Smooth muscle cell (in vitro differentiated cells): ENCODE measurements at regions not wholly inside any gene's neighbourhood (a gene's known extent, or its start where the extent isn't known, plus 50 kb on each side); places are given as distances from the start of the nearest gene placed in this dataset.

ENCODE experiments used
- DNase-seq: peaks from one replicate; lab custom pipeline; 2025; ENCODE audit not compliant: unreplicated experiment; lab: John Stamatoyannopoulos, UW
- H2AFZ ChIP-seq: fragments of 200-600 bp; sonication (generic); 2 replicates; pipeline ENCODE4 v1.6.0; 2016; ENCODE audit warnings: antibody characterized with exemption, low read depth, mild to moderate bottlenecking
- H3F3A ChIP-seq: fragments of 200-600 bp; sonication (generic); 2 replicates; pipeline ENCODE4 v1.6.0; 2017; ENCODE audit warnings: antibody characterized with exemption, low read depth
- H3K27ac ChIP-seq: fragments of 200-600 bp; sonication (generic); 2 replicates; pipeline ENCODE4 v1.5.1; 2016; ENCODE audit warnings: low read depth, mild to moderate bottlenecking
- H3K27me3 ChIP-seq: fragments of 200-600 bp; sonication (generic); 2 replicates; pipeline ENCODE4 v1.6.1; 2016; ENCODE audit warnings: low read depth, mild to moderate bottlenecking
- H3K36me3 ChIP-seq: fragments of 200-600 bp; sonication (generic); 2 replicates; pipeline ENCODE4 v1.5.1; 2016; ENCODE audit warnings: low read depth
- H3K4me1 ChIP-seq: fragments of 200-600 bp; sonication (generic); 2 replicates; pipeline ENCODE4 v1.5.1; 2016; ENCODE audit warnings: low read depth
- H3K4me2 ChIP-seq: fragments of 200-600 bp; sonication (generic); 2 replicates; pipeline ENCODE4 v1.6.0; 2016; ENCODE audit warnings: mild to moderate bottlenecking
- H3K4me3 ChIP-seq: fragments of 200-600 bp; sonication (generic); 2 replicates; pipeline ENCODE4 v1.5.1; 2016; ENCODE audit warnings: mild to moderate bottlenecking
- H3K79me2 ChIP-seq: fragments of 200-600 bp; sonication (generic); 2 replicates; pipeline ENCODE4 v1.6.0; 2016; ENCODE audit warnings: low read depth, mild to moderate bottlenecking
- H3K9ac ChIP-seq: fragments of 200-600 bp; sonication (generic); 2 replicates; pipeline ENCODE4 v1.6.0; 2016; ENCODE audit warnings: low read depth
- H3K9me3 ChIP-seq: fragments of 200-600 bp; sonication (generic); replicated peaks from 2 replicates; pipeline ENCODE4 v1.5.1; 2016; ENCODE audit warnings: low read depth
- H4K20me1 ChIP-seq: fragments of 200-600 bp; sonication (generic); 2 replicates; pipeline ENCODE4 v1.6.0; 2016; ENCODE audit warnings: low read depth
- WGBS: methylation state at CpG from one replicate; pipeline ENCODE4 v1.1.7; 2016; ENCODE audit warnings: low lambda C conversion rate; 5-methylcytosine and 5-hydroxymethylcytosine counted together
- TF ChIP-seq, protein P1 (sequence below): fragments of 200-600 bp; sonication (generic); IDR thresholded peaks from 2 replicates; pipeline ENCODE4 v1.5.1; 2017; ENCODE audit warnings: borderline replicate concordance, mild to moderate bottlenecking, antibody characterized with exemption; ENCODE audit not compliant: insufficient read depth, poor library complexity, severe bottlenecking

DNA sequence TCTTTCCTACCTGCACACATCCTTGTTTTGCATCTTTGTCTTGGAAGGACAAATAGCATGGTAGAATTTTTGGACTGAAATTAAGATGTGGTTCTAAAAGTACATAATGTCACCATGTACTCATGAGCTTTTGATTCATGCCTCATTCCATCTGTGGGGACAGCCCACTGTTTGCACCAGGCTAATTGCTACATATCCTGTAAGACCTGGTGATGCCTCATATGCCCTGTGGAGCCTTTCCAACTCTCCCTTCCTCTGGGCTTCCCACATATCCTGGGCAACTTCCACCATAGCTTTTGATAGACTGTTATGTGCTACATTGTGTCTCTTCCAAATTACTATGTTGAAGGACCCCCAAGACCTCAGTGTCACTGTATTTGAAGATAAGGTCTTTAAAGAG, 213.6 kb upstream of the PREP start:
- DNase-seq = no peak
- Histone ChIP-seq H3K36me3 (no peaks in the 10 kb centered on the region), H3K4me1 (no peaks in the 10 kb centered on the region), H4K20me1 (no peaks in the 10 kb centered on the region), H3K27me3 (no peaks in the 10 kb centered on the region), H3K4me3 (no peak overlapping the region), H3K4me2 (no peak overlapping the region), H2AFZ (no peak overlapping the region), H3K27ac (no peak overlapping the region), H3K9ac (no peak overlapping the region), H3F3A (no peaks in the 10 kb centered on the region), H3K79me2 (no peaks in the 10 kb centered on the region), H3K9me3 (no peaks in the 10 kb centered on the region)
- TF ChIP-seq, protein P1, sequence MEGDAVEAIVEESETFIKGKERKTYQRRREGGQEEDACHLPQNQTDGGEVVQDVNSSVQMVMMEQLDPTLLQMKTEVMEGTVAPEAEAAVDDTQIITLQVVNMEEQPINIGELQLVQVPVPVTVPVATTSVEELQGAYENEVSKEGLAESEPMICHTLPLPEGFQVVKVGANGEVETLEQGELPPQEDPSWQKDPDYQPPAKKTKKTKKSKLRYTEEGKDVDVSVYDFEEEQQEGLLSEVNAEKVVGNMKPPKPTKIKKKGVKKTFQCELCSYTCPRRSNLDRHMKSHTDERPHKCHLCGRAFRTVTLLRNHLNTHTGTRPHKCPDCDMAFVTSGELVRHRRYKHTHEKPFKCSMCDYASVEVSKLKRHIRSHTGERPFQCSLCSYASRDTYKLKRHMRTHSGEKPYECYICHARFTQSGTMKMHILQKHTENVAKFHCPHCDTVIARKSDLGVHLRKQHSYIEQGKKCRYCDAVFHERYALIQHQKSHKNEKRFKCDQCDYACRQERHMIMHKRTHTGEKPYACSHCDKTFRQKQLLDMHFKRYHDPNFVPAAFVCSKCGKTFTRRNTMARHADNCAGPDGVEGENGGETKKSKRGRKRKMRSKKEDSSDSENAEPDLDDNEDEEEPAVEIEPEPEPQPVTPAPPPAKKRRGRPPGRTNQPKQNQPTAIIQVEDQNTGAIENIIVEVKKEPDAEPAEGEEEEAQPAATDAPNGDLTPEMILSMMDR = no peak

DNA sequence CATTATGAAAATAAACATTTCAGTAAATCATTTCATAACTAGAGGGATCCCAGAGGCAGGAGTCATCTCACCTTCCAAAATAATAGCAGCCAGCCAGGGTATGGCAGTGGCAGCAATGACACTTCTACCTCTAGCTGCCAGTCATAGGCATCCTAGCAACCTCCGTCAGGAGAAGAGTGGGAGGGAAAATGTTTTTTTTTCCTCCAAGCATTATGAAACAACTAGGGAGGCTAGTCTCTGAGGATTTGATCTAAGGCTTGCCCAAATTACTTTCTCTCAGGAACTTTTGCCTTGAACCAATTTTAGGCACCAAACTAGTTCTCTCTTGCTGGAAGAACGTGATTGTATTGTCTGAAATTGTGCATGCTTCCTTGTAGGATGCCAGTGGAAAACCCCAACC, 208.7 kb upstream of the PREP start:
- Histone ChIP-seq H3K27me3 (no peaks in the 10 kb centered on the region), H3K9me3 (no peaks in the 10 kb centered on the region), H4K20me1 (no peaks in the 10 kb centered on the region), H3K4me1 (peaks cover 8% of the 10 kb centered on the region), H3K4me2 (peak overlapping the region; percentile 6), H3K4me3 (no peak overlapping the region), H3K9ac (no peak overlapping the region), H3K79me2 (no peaks in the 10 kb centered on the region), H2AFZ (no peak overlapping the region), H3K27ac (peak overlapping the region; percentile 30), H3K36me3 (no peaks in the 10 kb centered on the region), H3F3A (peaks cover 26% of the 10 kb centered on the region)
- TF ChIP-seq, protein P1 = no peak
- no peak for DNase-seq
- WGBS = 25% methylated on average over 2 of the region's 2 CpGs

DNA sequence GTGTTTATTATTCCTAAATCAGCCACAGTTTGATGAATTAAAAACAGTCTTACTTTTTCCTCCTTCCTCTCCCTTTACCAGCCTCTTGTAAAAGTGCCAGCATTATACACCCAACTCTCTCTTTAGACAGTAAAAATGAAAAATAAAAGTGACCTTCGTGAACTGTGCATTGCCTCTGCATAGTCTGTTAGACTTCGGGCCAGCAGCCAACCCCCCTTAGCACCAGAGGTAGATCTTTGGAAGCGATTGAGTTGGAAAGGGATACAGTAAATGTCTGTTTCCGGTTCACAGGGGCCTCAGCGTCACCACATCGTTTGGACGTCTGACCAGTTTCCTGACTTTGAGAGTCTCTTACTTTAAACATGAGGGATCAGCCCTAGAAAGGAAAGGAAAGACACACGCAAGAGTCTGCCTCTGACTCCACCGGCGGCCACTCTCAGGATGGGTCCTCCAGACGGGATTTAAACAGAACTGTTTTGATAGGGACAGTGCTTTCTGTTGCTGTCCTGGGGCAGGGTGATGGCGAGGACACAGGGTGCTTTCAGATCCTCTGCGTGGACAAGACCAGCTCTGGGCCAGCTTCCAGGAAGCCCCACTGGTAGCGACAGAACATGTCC, 206.6 kb upstream of the PREP start:
- no peak overlapping the region for H3K4me3 ChIP-seq
- H3K4me1 ChIP-seq = peaks cover 12% of the 10 kb centered on the region
- H3K27me3 ChIP-seq = no peaks in the 10 kb centered on the region
- no peaks in the 10 kb centered on the region for H4K20me1 ChIP-seq
- no peaks in the 10 kb centered on the region for H3K9me3 ChIP-seq
- TF ChIP-seq, protein P1 = no peak
- H3K79me2 ChIP-seq = no peaks in the 10 kb centered on the region
- 18% methylated on average over 14 of the region's 14 CpGs for WGBS
- peak overlapping the region; percentile 99 for H3K27ac ChIP-seq
- H2AFZ ChIP-seq = peak overlapping the region; percentile 3
- peak overlapping the region; percentile 87 for H3K9ac ChIP-seq
- DNase-seq = no peak
- peak overlapping the region; percentile 74 for H3K4me2 ChIP-seq
- H3K36me3 ChIP-seq = no peaks in the 10 kb centered on the region
- H3F3A ChIP-seq = peaks cover 26% of the 10 kb centered on the region

DNA sequence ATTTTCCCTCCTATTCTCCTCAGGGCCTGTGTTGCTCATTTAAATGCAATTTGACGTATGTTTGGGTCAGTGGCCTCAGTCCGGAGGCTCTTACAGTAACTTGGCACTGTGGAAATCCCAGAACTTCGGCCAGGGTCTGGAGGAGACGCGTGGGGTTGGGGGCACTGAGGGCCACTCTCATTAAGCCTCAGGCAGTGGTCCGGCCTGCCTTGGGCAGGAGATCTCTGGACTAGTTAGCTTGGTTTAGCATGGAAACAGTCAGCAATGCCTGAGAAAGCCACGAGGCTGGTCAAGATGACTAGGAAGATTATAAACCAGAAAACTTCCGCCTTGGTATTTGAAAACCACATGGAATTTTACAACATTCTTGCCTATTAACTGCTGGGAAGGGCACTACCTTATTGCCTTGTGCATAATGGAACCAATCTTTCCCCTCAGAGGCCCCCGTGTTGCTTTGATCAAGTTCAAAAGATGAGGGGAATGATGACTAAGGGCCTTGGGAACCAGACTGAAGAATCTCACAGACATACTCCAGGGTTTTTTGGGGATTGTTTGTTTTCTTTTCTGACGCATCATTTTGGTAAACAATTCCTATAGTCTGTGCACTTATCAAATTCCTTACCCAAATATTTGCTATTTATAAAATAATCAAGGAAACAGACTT, 206.0 kb upstream of the PREP start:
- Histone ChIP-seq H3K4me1 (peaks cover 15% of the 10 kb centered on the region), H3K4me2 (peak overlapping the region; percentile 74), H4K20me1 (no peaks in the 10 kb centered on the region), H3K4me3 (no peak overlapping the region), H2AFZ (no peak overlapping the region), H3K79me2 (no peaks in the 10 kb centered on the region), H3K27ac (peak overlapping the region; percentile 99), H3K9ac (peak overlapping the region; percentile 87), H3K9me3 (no peaks in the 10 kb centered on the region), H3K27me3 (no peaks in the 10 kb centered on the region), H3F3A (peaks cover 32% of the 10 kb centered on the region), H3K36me3 (no peaks in the 10 kb centered on the region)
- no peak for DNase-seq
- TF ChIP-seq, protein P1 = no peak
- 5% methylated on average over 10 of the region's 10 CpGs for WGBS
